ENCODE measurements at regions not wholly inside any gene's neighbourhood (a gene's known extent, or its start where the extent isn't known, plus 50 kb on each side); places are given as distances from the start of the nearest gene placed in this dataset.
A peak's percentile ranks its signal among the peaks of the same experiment; 100 is the strongest.

GRCh38 chr2:31469648-31470047, 55.1 kb upstream of the XDH start:
- H3K9me3 Mint-ChIP-seq (ENCODE audit: low read depth, unreplicated experiment): no peaks in the 10 kb centered on the region
- H3K4me3 Mint-ChIP-seq (ENCODE audit: low read depth, unreplicated experiment): no peak overlapping the region
- CTCF ChIA-PET: no interaction called here
- TF ChIP-seq CTCF (IDR thresholded peaks at IDR 0.05; ENCODE audit: unreplicated experiment): no peak
- H3K27me3 Mint-ChIP-seq (ENCODE audit: unreplicated experiment): peaks cover 36% of the 10 kb centered on the region
- H3K27ac Mint-ChIP-seq (ENCODE audit: unreplicated experiment): no peak overlapping the region
- intact Hi-C loops (cut with micrococcal nuclease; ENCODE audit: unreplicated experiment): loop anchor here (10.0 kb wide), 1 partner anchor 175 kb away; no protein-coding TSS in a partner anchor
- DNase-seq: no peak
- no TSS peak for BruUV-seq (replicated peaks)
- peaks cover 8% of the 10 kb centered on the region for H3K4me1 Mint-ChIP-seq (ENCODE audit: low read depth, unreplicated experiment)
- H3K36me3 Mint-ChIP-seq (ENCODE audit: insufficient read depth, unreplicated experiment): no peaks in the 10 kb centered on the region

- Mint-ChIP-seq H3K4me1 (ENCODE audit: low read depth, unreplicated experiment) (peaks cover 8% of the 10 kb centered on the region), H3K27me3 (ENCODE audit: unreplicated experiment) (peaks cover 14% of the 10 kb centered on the region), H3K9me3 (ENCODE audit: low read depth, unreplicated experiment) (no peaks in the 10 kb centered on the region), H3K27ac (ENCODE audit: unreplicated experiment) (no peak overlapping the region), H3K36me3 (ENCODE audit: insufficient read depth, unreplicated experiment) (no peaks in the 10 kb centered on the region), H3K4me3 (ENCODE audit: low read depth, unreplicated experiment) (no peak overlapping the region)
- no peak for TF ChIP-seq CTCF (IDR thresholded peaks at IDR 0.05; ENCODE audit: unreplicated experiment)
- CTCF ChIA-PET: no interaction called here
- no TSS peak for BruUV-seq (replicated peaks)
- DNase-seq: peak; percentile 42
- intact Hi-C loops (cut with micrococcal nuclease; ENCODE audit: unreplicated experiment): loop anchor here (10.0 kb wide), 1 partner anchor 177 kb away; no protein-coding TSS in a partner anchor
Observed at GRCh38 chr2:31467426-31467825, 52.9 kb upstream of the XDH start.
